A673 (cell line): ENCODE measurements at regions not wholly inside any gene's neighbourhood (a gene's known extent, or its start where the extent isn't known, plus 50 kb on each side); places are given as distances from the start of the nearest gene placed in this dataset.

Experiments used
- BruUV-seq: library from RNA; stranded (reverse); fragments of 400-500 nt; replicated peaks from 2 replicates; lab custom pipeline; 2021; lab: Mats Ljungman, UMichigan
- CTCF ChIA-PET: fragments of 300-600 bp; sonication (Branson Sonifier 250); formaldehyde crosslinking; loops from one replicate; lab custom pipeline; 2022; ENCODE audit warnings: antibody characterized with exemption; lab: Charles Lee
- POLR2A ChIA-PET: fragments of 300-600 bp; sonication (Branson Sonifier 250); formaldehyde crosslinking; loops from one replicate; lab custom pipeline; 2022; ENCODE audit warnings: antibody characterized with exemption; ENCODE audit not compliant: low non-redundant PET; lab: Charles Lee
- DNase-seq: peaks from one replicate; pipeline ENCODE4 v3.0.0-alpha.2; 2015; ENCODE audit warnings: low spot score
- H3K27ac ChIP-seq: fragments of 200-600 bp; sonication (generic); 2 replicates; pipeline ENCODE4 v1.5.1; 2016; ENCODE audit warnings: mixed run types, low read depth, mild to moderate bottlenecking, mixed read lengths, antibody characterized with exemption, low read length; ENCODE audit not compliant: poor library complexity, severe bottlenecking
- H3K27me3 ChIP-seq: fragments of 200-600 bp; sonication (generic); replicated peaks from 2 replicates; pipeline ENCODE4 v1.6.1; 2017; ENCODE audit warnings: mixed run types, low read depth, mild to moderate bottlenecking, mixed read lengths, antibody characterized with exemption, low read length; ENCODE audit not compliant: insufficient read depth, poor library complexity
- H3K36me3 ChIP-seq: fragments of 200-600 bp; sonication (generic); 2 replicates; pipeline ENCODE4 v1.6.1; 2016; ENCODE audit warnings: mixed run types, mild to moderate bottlenecking, mixed read lengths, antibody characterized with exemption, low read length; ENCODE audit not compliant: insufficient read depth, poor library complexity, severe bottlenecking
- H3K4me1 ChIP-seq: fragments of 200-600 bp; sonication (generic); 2 replicates; pipeline ENCODE4 v1.6.1; 2017; ENCODE audit warnings: mixed run types, mild to moderate bottlenecking, mixed read lengths, antibody characterized with exemption, low read length; ENCODE audit not compliant: insufficient read depth, poor library complexity, severe bottlenecking
- H3K4me3 ChIP-seq: fragments of 200-600 bp; sonication (generic); 2 replicates; pipeline ENCODE4 v1.5.1; 2016; ENCODE audit warnings: low read depth, mixed run types, mild to moderate bottlenecking, mixed read lengths, low read length; ENCODE audit not compliant: poor library complexity, severe bottlenecking
- H3K9me3 ChIP-seq: fragments of 200-600 bp; sonication (generic); 2 replicates; pipeline ENCODE4 v1.6.1; 2016; ENCODE audit warnings: mixed run types, low read depth, mild to moderate bottlenecking, mixed read lengths, antibody characterized with exemption, low read length; ENCODE audit not compliant: poor library complexity, severe bottlenecking
- CTCF ChIP-seq: fragments of 300-800, 200-600 bp; sonication (generic); conservative IDR thresholded peaks from 2 replicates; pipeline ENCODE4 v1.5.1; 2017; ENCODE audit warnings: low read depth, mild to moderate bottlenecking, antibody characterized with exemption, low read length, moderate library complexity, mixed read lengths
- EZH2 ChIP-seq: fragments of 200-600 bp; sonication (generic); IDR thresholded peaks from 2 replicates; pipeline ENCODE4 v1.6.1; 2017; ENCODE audit warnings: borderline replicate concordance, low read depth, mild to moderate bottlenecking, mixed read lengths, antibody characterized with exemption, low read length; ENCODE audit not compliant: poor library complexity, severe bottlenecking
- intact Hi-C: fragments of 100-400 bp; cut with micrococcal nuclease; formaldehyde crosslinking; loops from one replicate; pipeline ENCODE4 v1.10.0; 2022; ENCODE audit not compliant: unreplicated experiment

- ChIA-PET CTCF (no interaction called here), POLR2A (no interaction called here)
- no peak for DNase-seq
- TF ChIP-seq CTCF (no peak), EZH2 (no peak)
- intact Hi-C loops, result no loop called here
- Histone ChIP-seq H3K36me3 (no peaks in the 10 kb centered on the region), H3K27ac (no peak overlapping the region), H3K4me3 (no peak overlapping the region), H3K27me3 (no peaks in the 10 kb centered on the region), H3K4me1 (no peaks in the 10 kb centered on the region), H3K9me3 (no peaks in the 10 kb centered on the region)
- no TSS peak for BruUV-seq
These were observed 206.5 kb upstream of the OPRM1 start for GRCh38 chr6:153832543-153832942.

- Histone ChIP-seq H3K4me1 (no peaks in the 10 kb centered on the region), H3K9me3 (no peaks in the 10 kb centered on the region), H3K36me3 (no peaks in the 10 kb centered on the region), H3K27ac (no peak overlapping the region), H3K27me3 (no peaks in the 10 kb centered on the region), H3K4me3 (no peak overlapping the region)
- intact Hi-C loops, result no loop called here
- BruUV-seq, result no TSS peak
- CTCF ChIA-PET, result no interaction called here
- DNase-seq, result peak; percentile 50
- POLR2A ChIA-PET, result no interaction called here
- TF ChIP-seq CTCF (no peak), EZH2 (no peak)
These were observed 207.5 kb upstream of the OPRM1 start for GRCh38 chr6:153831350-153832078.

- no peaks in the 10 kb centered on the region for H3K9me3 ChIP-seq
- H3K36me3 ChIP-seq, result no peaks in the 10 kb centered on the region
- intact Hi-C loops, result no loop called here
- no peaks in the 10 kb centered on the region for H3K27me3 ChIP-seq
- ChIA-PET POLR2A (no interaction called here), CTCF (no interaction called here)
- no peak for DNase-seq
- H3K4me3 ChIP-seq, result no peak overlapping the region
- TF ChIP-seq CTCF (no peak), EZH2 (no peak)
- H3K27ac ChIP-seq, result no peak overlapping the region
- H3K4me1 ChIP-seq, result no peaks in the 10 kb centered on the region
- BruUV-seq, result no TSS peak
These were observed 221.9 kb upstream of the OPRM1 start for GRCh38 chr6:153817173-153817572.
